SK-N-SH treated with all-trans-retinoic acid at 6 μM for 48 hours (cell line): ENCODE measurements at regions not wholly inside any gene's neighbourhood (a gene's known extent, or its start where the extent isn't known, plus 50 kb on each side); places are given as distances from the start of the nearest gene placed in this dataset.

Experiments
- ATAC-seq: fragments of 200-7000 bp; cut with Tn5 transposase; 3 replicates; pipeline ENCODE4 v1.9.1; 2020; ENCODE audit warnings: mild to moderate bottlenecking, moderate library complexity
- ARNTL ChIP-seq: fragments of 450-650 bp; formaldehyde crosslinking; IDR thresholded peaks from 2 replicates; pipeline ENCODE4 v1.5.0; 2020; ENCODE audit warnings: low read depth, mild to moderate bottlenecking, moderate library complexity, borderline replicate concordance
- BACH2 ChIP-seq: fragments of 250-450 bp; sonication (Bioruptor Pico); IDR thresholded peaks from 2 replicates; pipeline ENCODE4 v1.9.0; 2021; ENCODE audit warnings: mild to moderate bottlenecking, borderline replicate concordance
- CREB5 ChIP-seq: fragments of 250-450 bp; sonication (Bioruptor Pico); IDR thresholded peaks from 2 replicates; pipeline ENCODE4 v1.5.1; 2020; ENCODE audit warnings: low read depth, mild to moderate bottlenecking, moderate library complexity
- CSDC2 ChIP-seq: fragments of 250-450 bp; sonication (Bioruptor Pico); IDR thresholded peaks from 2 replicates; pipeline ENCODE4 v1.5.0; 2020; ENCODE audit warnings: mild to moderate bottlenecking, moderate library complexity
- CSRNP3 ChIP-seq: fragments of 250-450 bp; sonication (Bioruptor Pico); IDR thresholded peaks from 2 replicates; pipeline ENCODE4 v1.5.1; 2021; ENCODE audit warnings: mild to moderate bottlenecking, moderate library complexity
- ESRRG ChIP-seq: fragments of 250-450 bp; sonication (Bioruptor Pico); IDR thresholded peaks from 2 replicates; pipeline ENCODE4 v1.6.1; 2021; ENCODE audit warnings: mild to moderate bottlenecking
- GLIS3 ChIP-seq: fragments of 250-450 bp; sonication (Bioruptor Pico); IDR thresholded peaks from 2 replicates; pipeline ENCODE4 v1.5.0; 2020; ENCODE audit warnings: mild to moderate bottlenecking, moderate library complexity
- ISL1 ChIP-seq: fragments of 250-450 bp; sonication (Bioruptor Pico); IDR thresholded peaks from 2 replicates; pipeline ENCODE4 v2.1.2; 2022; ENCODE audit warnings: mild to moderate bottlenecking, moderate library complexity
- OSR1 ChIP-seq: fragments of 250-450 bp; sonication (Bioruptor Pico); IDR thresholded peaks from 2 replicates; pipeline ENCODE4 v1.8.0; 2022; ENCODE audit warnings: moderate library complexity, mild to moderate bottlenecking, inconsistent platforms
- POU6F1 ChIP-seq: fragments of 250-450 bp; sonication (Bioruptor Pico); IDR thresholded peaks from 2 replicates; pipeline ENCODE4 v1.8.0; 2021; ENCODE audit warnings: low read depth, mild to moderate bottlenecking, moderate library complexity, borderline replicate concordance
- PPARA ChIP-seq: fragments of 250-450 bp; sonication (Bioruptor Pico); IDR thresholded peaks from 2 replicates; pipeline ENCODE4 v1.5.0; 2020; ENCODE audit warnings: mild to moderate bottlenecking, borderline replicate concordance
- RARB ChIP-seq: fragments of 250-450 bp; sonication (Bioruptor Pico); IDR thresholded peaks from 2 replicates; pipeline ENCODE4 v1.8.0; 2021; ENCODE audit warnings: mild to moderate bottlenecking, moderate library complexity
- SNAI2 ChIP-seq: fragments of 250-450 bp; sonication (Bioruptor Pico); IDR thresholded peaks from 2 replicates; pipeline ENCODE4 v1.5.0; 2020; ENCODE audit warnings: mild to moderate bottlenecking, moderate library complexity
- TCF4 ChIP-seq: fragments of 250-450 bp; sonication (Bioruptor Pico); IDR thresholded peaks from 2 replicates; pipeline ENCODE4 v1.8.0; 2021; ENCODE audit warnings: mild to moderate bottlenecking, moderate library complexity, borderline replicate concordance
- TOX ChIP-seq: fragments of 250-450 bp; sonication (Bioruptor Pico); IDR thresholded peaks from 2 replicates; pipeline ENCODE4 v1.8.0; 2021; ENCODE audit warnings: mild to moderate bottlenecking, moderate library complexity, borderline replicate concordance
- TSHZ2 ChIP-seq: fragments of 250-450 bp; sonication (Bioruptor Pico); IDR thresholded peaks from 2 replicates; pipeline ENCODE4 v1.5.0; 2020; ENCODE audit warnings: mild to moderate bottlenecking, moderate library complexity
- ZC3H10 ChIP-seq: fragments of 250-450 bp; sonication (Bioruptor Pico); IDR thresholded peaks from 2 replicates; pipeline ENCODE4 v1.5.1; 2021; ENCODE audit warnings: mild to moderate bottlenecking, moderate library complexity
- ZFP3 ChIP-seq: fragments of 250-450 bp; sonication (Bioruptor Pico); IDR thresholded peaks from 2 replicates; pipeline ENCODE4 v1.5.0; 2020; ENCODE audit warnings: mild to moderate bottlenecking, moderate library complexity
- ZFP30 ChIP-seq: fragments of 450-650 bp; formaldehyde crosslinking; IDR thresholded peaks from 2 replicates; pipeline ENCODE4 v1.5.0; 2022; ENCODE audit warnings: mild to moderate bottlenecking, moderate library complexity
- ZNF565 ChIP-seq: fragments of 450-650 bp; formaldehyde crosslinking; conservative IDR thresholded peaks from 2 replicates; pipeline ENCODE4 v1.5.0; 2020; ENCODE audit warnings: low read depth, mild to moderate bottlenecking, moderate library complexity
- ZNF70 ChIP-seq: fragments of 450-650 bp; formaldehyde crosslinking; IDR thresholded peaks from 2 replicates; pipeline ENCODE4 v1.5.0; 2020; ENCODE audit warnings: mild to moderate bottlenecking, moderate library complexity
- ZNF8 ChIP-seq: fragments of 450-650 bp; formaldehyde crosslinking; IDR thresholded peaks from 2 replicates; pipeline ENCODE4 v1.5.0; 2020; ENCODE audit warnings: mild to moderate bottlenecking, moderate library complexity

GRCh38 chr5:21049901-21050300, 1061.9 kb upstream of the CDH18 start:
- TF ChIP-seq OSR1 (CRISPR knock-in tag): no peak
- no peak for TF ChIP-seq SNAI2 (CRISPR knock-in tag)
- TF ChIP-seq BACH2: no peak
- TF ChIP-seq POU6F1: no peak
- no peak for TF ChIP-seq CREB5 (CRISPR knock-in tag)
- TF ChIP-seq CSRNP3: no peak
- no peak for TF ChIP-seq ZNF70
- TF ChIP-seq ESRRG (CRISPR knock-in tag): no peak
- no peak for TF ChIP-seq TSHZ2 (CRISPR knock-in tag)
- TF ChIP-seq TCF4 (CRISPR knock-in tag): no peak
- no peak for ATAC-seq

GRCh38 chr5:21030981-21031380, 1043.0 kb upstream of the CDH18 start:
- TF ChIP-seq CSDC2 (CRISPR knock-in tag) (no peak), BACH2 (no peak), ZFP30 (CRISPR knock-in tag) (no peak), ZNF565 (CRISPR knock-in tag) (no peak), CREB5 (CRISPR knock-in tag) (no peak), TCF4 (CRISPR knock-in tag) (no peak), GLIS3 (no peak), TOX (no peak), ZC3H10 (CRISPR knock-in tag) (no peak)
- no peak for ATAC-seq

- TF ChIP-seq ARNTL (CRISPR knock-in tag) (no peak), TCF4 (CRISPR knock-in tag) (no peak), ISL1 (CRISPR knock-in tag) (no peak), ZFP3 (CRISPR knock-in tag) (no peak), ZFP30 (CRISPR knock-in tag) (no peak), POU6F1 (no peak)
Measured at GRCh38 chr5:21024966-21025365, 1037.0 kb upstream of the CDH18 start.

GRCh38 chr5:21013237-21013636, 1025.2 kb upstream of the CDH18 start:
- no peak for ATAC-seq
- TF ChIP-seq ARNTL (CRISPR knock-in tag) (no peak), ESRRG (CRISPR knock-in tag) (no peak), ZFP30 (CRISPR knock-in tag) (no peak), ZNF565 (CRISPR knock-in tag) (no peak), RARB (no peak), TSHZ2 (CRISPR knock-in tag) (no peak), CREB5 (CRISPR knock-in tag) (no peak), GLIS3 (no peak), ZNF8 (CRISPR knock-in tag) (no peak), OSR1 (CRISPR knock-in tag) (no peak), PPARA (CRISPR knock-in tag) (no peak)

More at GRCh38 chr5:21024966-21025365, 1037.0 kb upstream of the CDH18 start:
- ATAC-seq: no peak
